ENCODE measurements at regions not wholly inside any gene's neighbourhood (a gene's known extent, or its start where the extent isn't known, plus 50 kb on each side); places are given as distances from the start of the nearest gene placed in this dataset.

- Histone ChIP-seq H3K79me2 (ENCODE audit: insufficient read depth, low read length) (no peaks in the 10 kb centered on the region), H2BK12ac (ENCODE audit: insufficient read length, low read depth, low read length) (no peak overlapping the region), H3K9ac (ENCODE audit: extremely low read depth, insufficient read length, low read length) (no peak overlapping the region), H3K4ac (ENCODE audit: low read depth, low read length) (no peak overlapping the region), H2BK15ac (ENCODE audit: low read depth, low read length) (no peak overlapping the region), H2AFZ (ENCODE audit: low read length) (no peak overlapping the region), H3K27ac (ENCODE audit: insufficient read length, low read depth, low read length) (no peak overlapping the region), H4K5ac (ENCODE audit: insufficient read length, low read depth, low read length) (no peak overlapping the region), H2BK120ac (ENCODE audit: low read depth, low read length, poor library complexity, severe bottlenecking) (no peak overlapping the region), H4K8ac (replicated peaks; ENCODE audit: insufficient read length, low read depth, low read length) (no peak overlapping the region), H3K56ac (ENCODE audit: insufficient read length, low read depth, low read length) (no peak overlapping the region), H4K91ac (ENCODE audit: insufficient read length, low read depth, low read length) (no peak overlapping the region), H3K18ac (ENCODE audit: insufficient read length, low read depth, low read length) (no peak overlapping the region), H3K23me2 (ENCODE audit: insufficient read length, low read depth, low read length, poor library complexity, severe bottlenecking) (no peaks in the 10 kb centered on the region), H3K23ac (ENCODE audit: insufficient read length, low read depth, low read length) (no peak overlapping the region), H3K4me2 (ENCODE audit: insufficient read depth, insufficient read length, low read length) (no peak overlapping the region), H2AK5ac (ENCODE audit: insufficient read length, low read length) (no peak overlapping the region), H2BK20ac (ENCODE audit: low read depth, low read length, poor library complexity, severe bottlenecking) (no peak overlapping the region), H3K14ac (ENCODE audit: insufficient read depth, low read length) (no peak overlapping the region), H4K20me1 (ENCODE audit: control insufficient read depth, insufficient read depth, insufficient read length) (no peaks in the 10 kb centered on the region), H2BK5ac (ENCODE audit: insufficient read length, low read length) (no peak overlapping the region), H3K27me3 (ENCODE audit: insufficient read depth, low read length) (no peaks in the 10 kb centered on the region), H3K4me1 (ENCODE audit: insufficient read depth, low read length) (no peaks in the 10 kb centered on the region), H3K79me1 (ENCODE audit: insufficient read depth, low read depth, low read length, poor library complexity, severe bottlenecking) (no peaks in the 10 kb centered on the region), H3T11ph (ENCODE audit: low read length) (no peak overlapping the region), H3K9me3 (ENCODE audit: control insufficient read depth, low read depth, low read length) (no peaks in the 10 kb centered on the region)
- no peaks in the 10 kb centered on the region for H3K27me3 Mint-ChIP-seq (ENCODE audit: low read depth)
- no peak for DNase-seq
- H3K36me3 Mint-ChIP-seq (ENCODE audit: insufficient read depth in 1 of 3, low read depth in 3 of 3), result no peaks in the 10 kb centered on the region; a peak in 1 of 7 replicates
- peaks cover 0 to 4% of the 10 kb centered on the region in 2 experiments; a peak in 1 of 4 replicates for H3K4me1 Mint-ChIP-seq
- H3K27ac Mint-ChIP-seq, result no peak overlapping the region
- H3K9me3 Mint-ChIP-seq, result no peaks in the 10 kb centered on the region
- no peak overlapping the region for H3K4me3 Mint-ChIP-seq
- TF ChIP-seq CTCF (conservative IDR thresholded peaks at IDR 0.05), result no peak
- no CpG with 5 or more reads among the region's 2 CpGs for WGBS (ENCODE audit: extremely low coverage, insufficient read length, low lambda C conversion rate)
Observed at GRCh38 chr5:29508131-29508530, 1685.4 kb upstream of the CDH6 start.

Measured in H9 (cell line).